Pancreas (tissue), 10 donors: ENCODE measurements at regions not wholly inside any gene's neighbourhood (a gene's known extent, or its start where the extent isn't known, plus 50 kb on each side); places are given as distances from the start of the nearest gene placed in this dataset.

Experiments
- ATAC-seq, 4 donors: fragments of 200-7000 bp; cut with Tn5 transposase; one replicate each; pipeline versions ENCODE4 v1.8.0 to v1.9.1; 2020; ENCODE audit warnings: mild to moderate bottlenecking in 4 of 4, moderate library complexity in 4 of 4
- DNase-seq, 6 donors: peaks; one replicate each; pipeline ENCODE4 v3.0.0-alpha.2; 2020
- FAIRE-seq: peaks from 2 replicates; lab custom pipeline; 2012; peaks lifted over from hg19 to GRCh38; lab: Jason Lieb, UNC
- H3K27ac ChIP-seq, 4 donors: fragments of 200-600 bp; sonication (generic); 1 replicate in 3 of 4; 2 replicates in 1 of 4; pipeline versions ENCODE4 v1.5.0 to v1.8.0; 2020
- H3K27me3 ChIP-seq, 4 donors: fragments of 200-600 bp; one replicate each; pipeline ENCODE4 v1.8.0; 2021
- H3K36me3 ChIP-seq, 3 donors: fragments of 200-600 bp; sonication (generic) in 1 of 3; one replicate each; pipeline versions ENCODE4 v1.5.0 to v1.8.0; 2020 to 2021
- H3K4me1 ChIP-seq, 3 donors: fragments of 200-600 bp; one replicate each; pipeline ENCODE4 v1.8.0; 2021
- H3K4me3 ChIP-seq, 4 donors: fragments of 200-600 bp; sonication (generic) in 2 of 4; one replicate each; pipeline versions ENCODE4 v1.5.0 to v1.8.0; 2020 to 2021
- H3K9me3 ChIP-seq, 4 donors: fragments of 200-600 bp; one replicate each; pipeline ENCODE4 v1.8.0; 2021
- WGBS, 2 donors: extraction: QIAGEN DNeasy Blood & Tissue Kit; methylation state at CpG; one replicate each; pipeline ENCODE4 v1.1.7; 2013; 5-methylcytosine and 5-hydroxymethylcytosine counted together
- intact Hi-C, 3 donors: fragments of 100-400 bp; cut with DNase I; formaldehyde crosslinking; loops; one replicate each; pipeline versions ENCODE4 v1.11.1 to v1.14.2; 2022
- TF ChIP-seq, protein P1 (sequence below), 4 donors: fragments of 200-600 bp; sonication (generic) in 3 of 4; IDR thresholded peaks; one replicate each; pipeline versions ENCODE4 v1.5.0 to v1.8.0; 2021; ENCODE audit warnings: antibody characterized with exemption in 4 of 4
- donor health status: healthy with polysubstance abuse.
- donor health status: DM: no; HTN: no; CAD: no; lungs with moderate emphysema.
- donor health status: DM: no; HTN: no; CAD: no.
- donor health status: control.
- donor health status: control.
- donor health status: Bipolar disorder and iron deficiency.
- donor health status: DM: yes; HTN: yes; CAD: no.
- donor health status: DM: no; HTN: no; CAD: no.
- donor health status: DM: no; HTN: no; CAD: no.
- donor health status: DM: yes; HTN: yes; CAD: no.

DNA sequence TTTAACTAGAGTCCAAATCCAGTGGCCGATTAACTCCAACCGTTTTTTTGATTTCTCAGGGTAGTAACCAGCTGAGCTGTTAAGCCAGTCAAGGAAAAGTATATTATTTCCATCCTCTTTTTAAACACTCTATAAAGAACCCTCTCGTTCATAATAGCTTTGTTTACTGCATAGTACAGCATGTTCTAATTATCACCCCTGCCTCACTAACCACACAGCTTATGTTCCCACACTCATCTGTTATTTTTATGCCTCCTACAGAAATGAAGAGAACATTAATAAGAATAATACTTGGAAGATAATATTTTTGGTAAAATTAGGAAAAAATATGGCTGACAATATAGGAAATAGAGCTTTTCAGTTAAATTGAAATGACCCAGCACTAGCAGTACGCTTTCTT is 2132.8 kb upstream of the CELF4 start:
- no peaks in the 10 kb centered on the region for H3K27me3 ChIP-seq
- intact Hi-C loops: no loop called here
- H3K4me3 ChIP-seq: no peak overlapping the region
- no peaks in the 10 kb centered on the region for H3K4me1 ChIP-seq
- TF ChIP-seq, protein P1, sequence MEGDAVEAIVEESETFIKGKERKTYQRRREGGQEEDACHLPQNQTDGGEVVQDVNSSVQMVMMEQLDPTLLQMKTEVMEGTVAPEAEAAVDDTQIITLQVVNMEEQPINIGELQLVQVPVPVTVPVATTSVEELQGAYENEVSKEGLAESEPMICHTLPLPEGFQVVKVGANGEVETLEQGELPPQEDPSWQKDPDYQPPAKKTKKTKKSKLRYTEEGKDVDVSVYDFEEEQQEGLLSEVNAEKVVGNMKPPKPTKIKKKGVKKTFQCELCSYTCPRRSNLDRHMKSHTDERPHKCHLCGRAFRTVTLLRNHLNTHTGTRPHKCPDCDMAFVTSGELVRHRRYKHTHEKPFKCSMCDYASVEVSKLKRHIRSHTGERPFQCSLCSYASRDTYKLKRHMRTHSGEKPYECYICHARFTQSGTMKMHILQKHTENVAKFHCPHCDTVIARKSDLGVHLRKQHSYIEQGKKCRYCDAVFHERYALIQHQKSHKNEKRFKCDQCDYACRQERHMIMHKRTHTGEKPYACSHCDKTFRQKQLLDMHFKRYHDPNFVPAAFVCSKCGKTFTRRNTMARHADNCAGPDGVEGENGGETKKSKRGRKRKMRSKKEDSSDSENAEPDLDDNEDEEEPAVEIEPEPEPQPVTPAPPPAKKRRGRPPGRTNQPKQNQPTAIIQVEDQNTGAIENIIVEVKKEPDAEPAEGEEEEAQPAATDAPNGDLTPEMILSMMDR (IDR thresholded peaks at IDR 0.05): no peak
- H3K9me3 ChIP-seq: no peaks in the 10 kb centered on the region
- H3K36me3 ChIP-seq: no peaks in the 10 kb centered on the region
- WGBS, 2 donors: 73 to 86% methylated on average over 4 of the region's 4 CpGs
- no peak overlapping the region for H3K27ac ChIP-seq
- FAIRE-seq (no peak), DNase-seq (no peak), ATAC-seq (no peak)

DNA sequence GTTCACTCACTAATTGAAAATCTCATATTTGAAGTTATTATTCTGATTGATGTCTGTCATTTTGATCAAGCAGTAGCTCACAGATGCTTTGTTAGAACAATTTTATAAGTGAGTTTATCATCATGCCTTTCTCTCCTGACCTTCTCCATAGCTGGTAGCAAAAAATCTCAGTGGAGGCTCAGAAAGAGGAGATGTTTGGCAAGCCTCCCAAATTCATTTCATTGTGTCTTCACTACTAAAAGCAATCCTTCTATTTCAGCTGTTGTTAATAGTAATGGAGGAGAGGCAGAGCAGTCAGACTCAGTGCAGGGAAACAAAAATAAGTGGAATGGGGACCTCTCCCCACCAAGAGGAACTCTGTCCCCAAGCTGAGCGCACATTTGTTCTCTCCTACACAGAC is 2127.8 kb upstream of the CELF4 start:
- intact Hi-C loops: no loop called here
- FAIRE-seq (no peak), ATAC-seq (no peak), DNase-seq (no peak)
- TF ChIP-seq, protein P1 (IDR thresholded peaks at IDR 0.05): no peak
- no peaks in the 10 kb centered on the region for H3K4me1 ChIP-seq
- H3K27ac ChIP-seq: no peak overlapping the region
- WGBS, 2 donors: 95 to 100% methylated on average over 1 of the region's 1 CpG
- no peaks in the 10 kb centered on the region for H3K27me3 ChIP-seq
- no peaks in the 10 kb centered on the region for H3K36me3 ChIP-seq
- H3K9me3 ChIP-seq: no peaks in the 10 kb centered on the region
- no peak overlapping the region for H3K4me3 ChIP-seq

DNA sequence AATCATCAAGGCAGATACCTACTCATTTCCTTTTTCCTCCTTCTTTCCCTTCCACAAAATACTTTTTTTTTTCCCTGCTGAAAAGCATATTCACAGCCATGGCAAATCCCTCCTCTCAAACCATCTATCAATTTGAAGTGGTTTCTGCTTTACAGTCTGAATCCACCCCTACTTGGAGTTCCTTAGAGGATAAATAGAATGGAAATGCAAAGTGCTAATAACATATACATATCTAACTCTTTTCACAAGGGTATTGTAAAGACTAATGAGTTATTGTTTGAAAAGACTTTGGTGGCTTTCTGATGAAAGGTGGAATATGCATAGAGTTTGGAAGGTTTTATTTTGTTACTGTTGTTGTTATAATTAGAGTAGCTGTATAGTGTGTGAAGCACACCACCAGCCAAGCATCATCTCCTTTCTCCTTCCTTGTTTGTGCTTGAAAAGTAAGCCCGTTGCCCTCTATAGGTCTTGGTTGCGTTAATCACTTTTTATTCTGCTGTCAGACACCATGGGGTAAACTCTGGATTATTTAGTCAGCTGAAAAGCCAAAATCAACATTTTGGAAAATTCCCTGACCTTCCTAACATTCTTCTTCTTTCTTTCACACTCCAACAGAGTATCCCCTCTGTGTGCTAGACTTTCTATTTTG is 2126.9 kb upstream of the CELF4 start:
- WGBS, 2 donors: 59 to 63% methylated on average over 2 of the region's 2 CpGs
- no peak for ATAC-seq
- H3K4me1 ChIP-seq: no peaks in the 10 kb centered on the region

DNA sequence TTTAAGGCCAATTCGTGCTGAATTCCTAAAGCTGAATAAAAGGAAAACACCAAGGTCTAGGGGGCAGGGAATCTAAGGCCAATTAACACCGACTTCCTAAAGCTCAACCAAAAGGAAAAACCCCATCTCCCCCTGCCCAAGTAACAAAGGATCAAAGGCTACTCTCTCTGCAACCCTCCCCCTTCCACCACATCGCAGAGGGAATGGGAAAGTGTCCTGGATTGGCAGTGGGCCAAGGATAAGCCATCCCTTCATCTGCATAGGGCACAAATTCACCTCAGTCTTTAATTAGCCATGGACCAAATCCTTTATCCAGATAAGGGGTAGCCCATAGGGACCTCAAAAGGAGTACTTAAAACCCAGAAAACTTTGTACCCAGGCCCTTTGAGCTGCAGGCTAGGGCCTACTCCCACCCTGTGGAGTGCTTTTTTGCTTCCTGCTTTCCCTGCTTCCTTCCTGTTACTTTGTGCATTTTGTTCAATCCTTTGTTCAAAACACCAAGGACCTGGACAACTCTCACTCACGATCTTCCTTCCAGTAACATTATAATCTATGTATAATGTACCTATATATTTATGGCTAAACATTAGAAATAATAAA is 2119.8 kb upstream of the CELF4 start:
- FAIRE-seq (no peak), DNase-seq (no peak), ATAC-seq (no peak)
- H3K9me3 ChIP-seq: no peaks in the 10 kb centered on the region
- H3K27me3 ChIP-seq: no peaks in the 10 kb centered on the region
- intact Hi-C loops: no loop called here
- H3K36me3 ChIP-seq: no peaks in the 10 kb centered on the region
- H3K27ac ChIP-seq: no peak overlapping the region
- no peaks in the 10 kb centered on the region for H3K4me1 ChIP-seq
- no peak overlapping the region for H3K4me3 ChIP-seq
- TF ChIP-seq, protein P1 (IDR thresholded peaks at IDR 0.05): no peak
- WGBS, 2 donors: 40 to 44% methylated on average over 4 of the region's 4 CpGs

More for the DNA sequence above, 2126.9 kb upstream of the CELF4 start:
- Histone ChIP-seq H3K9me3 (no peaks in the 10 kb centered on the region), H3K27me3 (no peaks in the 10 kb centered on the region), H3K4me3 (no peak overlapping the region), H3K27ac (no peak overlapping the region), H3K36me3 (no peaks in the 10 kb centered on the region)
- intact Hi-C loops: no loop called here
- DNase-seq: no peak
- FAIRE-seq: no peak
- TF ChIP-seq, protein P1 (IDR thresholded peaks at IDR 0.05): no peak

DNA sequence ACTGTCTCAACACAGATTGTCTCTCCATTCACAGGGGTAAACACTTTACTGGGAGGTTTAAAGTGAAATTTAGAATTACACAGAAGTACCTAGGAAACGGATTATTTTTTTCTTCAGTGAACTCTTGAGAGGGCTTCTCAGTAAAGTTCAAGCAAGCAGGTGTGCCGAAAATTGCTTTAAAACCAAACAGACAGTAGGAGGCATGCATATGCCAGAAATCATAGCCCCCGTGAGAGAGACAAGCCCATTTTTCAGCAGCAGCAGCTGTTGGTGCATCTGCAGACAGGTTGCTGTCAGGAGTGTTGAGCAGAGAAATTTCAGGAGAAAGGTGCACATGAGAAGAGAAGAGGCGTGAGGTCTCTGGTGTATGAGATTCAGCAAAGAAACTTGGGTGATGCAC is 2115.5 kb upstream of the CELF4 start:
- Histone ChIP-seq H3K4me3 (no peak overlapping the region), H3K4me1 (no peaks in the 10 kb centered on the region), H3K36me3 (no peaks in the 10 kb centered on the region), H3K9me3 (no peaks in the 10 kb centered on the region), H3K27me3 (no peaks in the 10 kb centered on the region), H3K27ac (no peak overlapping the region)
- TF ChIP-seq, protein P1 (IDR thresholded peaks at IDR 0.05): no peak
- intact Hi-C loops: no loop called here
- no peak for DNase-seq
- 57 to 64% methylated on average over 4 of the region's 4 CpGs for WGBS, 2 donors
- ATAC-seq: no peak
- no peak for FAIRE-seq
